Cerebellar cortex (tissue), 1 donor: ENCODE measurements at regions not wholly inside any gene's neighbourhood (a gene's known extent, or its start where the extent isn't known, plus 50 kb on each side); places are given as distances from the start of the nearest gene placed in this dataset.
"Not testable (repeated sequence)": the region's sequence is repeated elsewhere in the genome, so short reads cannot be mapped to it uniquely, and the experiment has no call there.

ENCODE experiments used
- DNase-seq: peaks from one replicate; pipeline ENCODE4 v3.0.0-alpha.2; 2015; ENCODE audit warnings: low spot score

- DNase-seq = peak; percentile 78
These were observed 208.4 kb downstream of the TPST1 start for GRCh38 chr7:66413379-66414114.

GRCh38 chr7:66415659-66416265 is 210.6 kb downstream of the TPST1 start:
- no peak for DNase-seq

GRCh38 chr7:66418537-66418936 is 210.1 kb upstream of the KCTD7 start:
- DNase-seq = no peak

GRCh38 chr7:66419210-66419609 is 209.5 kb upstream of the KCTD7 start:
- DNase-seq = no peak

- DNase-seq = no peak
These were observed 206.7 kb upstream of the KCTD7 start for GRCh38 chr7:66421830-66422475.

GRCh38 chr7:66423729-66424128 is 205.0 kb upstream of the KCTD7 start:
- no peak for DNase-seq

- no peak for DNase-seq
These were observed 202.3 kb upstream of the KCTD7 start for GRCh38 chr7:66426332-66426731.

- DNase-seq = no peak
These were observed 201.7 kb upstream of the KCTD7 start for GRCh38 chr7:66426996-66427395.

GRCh38 chr7:66427956-66428355 is 200.7 kb upstream of the KCTD7 start:
- no peak for DNase-seq

GRCh38 chr7:66429498-66430163 is 199.1 kb upstream of the KCTD7 start:
- DNase-seq = no peak

- no peak for DNase-seq
These were observed 198.5 kb upstream of the KCTD7 start for GRCh38 chr7:66430164-66430545.

- not testable (repeated sequence) for DNase-seq
These were observed 189.8 kb upstream of the KCTD7 start for GRCh38 chr7:66438703-66439405.

- DNase-seq = no peak
These were observed 186.3 kb upstream of the KCTD7 start for GRCh38 chr7:66442385-66442784.

GRCh38 chr7:66443946-66444345 is 184.7 kb upstream of the KCTD7 start:
- no peak for DNase-seq

GRCh38 chr7:66447007-66447406 is 181.7 kb upstream of the KCTD7 start:
- not testable (repeated sequence) for DNase-seq

- DNase-seq = not testable (repeated sequence)
These were observed 177.9 kb upstream of the KCTD7 start for GRCh38 chr7:66450814-66451213.

- not testable (repeated sequence) for DNase-seq
These were observed 177.0 kb upstream of the KCTD7 start for GRCh38 chr7:66451713-66452112.

GRCh38 chr7:66452165-66452564 is 176.5 kb upstream of the KCTD7 start:
- DNase-seq = no peak

- no peak for DNase-seq
These were observed 175.3 kb upstream of the KCTD7 start for GRCh38 chr7:66453340-66453739.

- DNase-seq = no peak
These were observed 174.0 kb upstream of the KCTD7 start for GRCh38 chr7:66454600-66455225.

GRCh38 chr7:66455432-66455831 is 173.2 kb upstream of the KCTD7 start:
- DNase-seq = not testable (repeated sequence)

- DNase-seq = not testable (repeated sequence)
These were observed 172.2 kb upstream of the KCTD7 start for GRCh38 chr7:66456431-66456830.
